GM21723 (cell line): ENCODE measurements at regions not wholly inside any gene's neighbourhood (a gene's known extent, or its start where the extent isn't known, plus 50 kb on each side); places are given as distances from the start of the nearest gene placed in this dataset.

Source experiments
- ATAC-seq: cut with Tn5 transposase; IDR thresholded peaks from one replicate; pipeline ENCODE4 v1.9.1; 2021; ENCODE audit warnings: mild to moderate bottlenecking, moderate library complexity; ENCODE audit not compliant: unreplicated experiment

DNA sequence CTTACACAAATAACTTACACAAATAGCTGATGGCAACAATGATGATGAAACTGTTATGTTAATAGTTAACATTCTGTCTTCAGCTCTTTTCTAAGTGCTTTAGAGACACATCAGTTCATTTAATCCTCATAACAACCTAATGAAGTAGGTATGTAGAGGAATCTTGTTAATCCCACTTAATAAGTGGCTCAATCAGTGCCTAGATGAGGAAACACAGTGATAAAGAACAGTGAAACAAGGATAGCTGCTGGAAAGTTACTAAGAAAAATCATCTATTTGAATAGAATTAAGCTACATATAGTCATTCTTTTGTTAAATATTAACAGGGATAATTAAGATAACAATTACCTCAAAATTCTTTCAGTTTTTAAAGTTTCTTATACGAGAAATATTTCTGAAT, 487.6 kb downstream of the ARL4A start:
- ATAC-seq: no peak

DNA sequence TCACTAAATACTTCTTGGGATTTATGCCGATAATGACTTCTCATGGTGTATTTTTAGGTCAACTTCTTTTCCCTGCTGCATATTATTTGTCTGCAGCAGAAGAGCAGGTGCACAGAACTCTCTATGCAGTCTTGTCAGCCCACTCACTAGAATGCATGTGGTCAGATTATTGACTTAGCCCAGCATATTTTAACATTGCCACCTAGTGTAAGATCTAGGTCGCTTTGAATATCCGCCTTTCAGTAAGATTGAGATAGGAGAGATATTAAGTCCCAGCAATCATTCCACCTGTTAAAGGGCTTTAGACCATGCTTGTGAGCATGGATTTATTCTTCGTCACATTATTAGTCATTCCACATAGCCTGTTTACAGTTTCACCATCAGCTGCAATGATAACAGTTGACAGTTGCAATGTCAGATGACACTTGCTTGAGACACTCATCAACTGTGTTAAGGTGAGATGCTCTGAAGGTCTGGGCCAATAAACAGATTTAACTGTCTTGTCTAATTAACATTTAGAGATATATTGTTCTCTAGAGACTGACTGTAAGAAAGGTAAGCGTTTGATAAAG, 491.7 kb downstream of the ARL4A start:
- no peak for ATAC-seq

- no peak for ATAC-seq
Measured at GRCh38 chr7:13179775-13180523, 492.5 kb downstream of the ARL4A start.

DNA sequence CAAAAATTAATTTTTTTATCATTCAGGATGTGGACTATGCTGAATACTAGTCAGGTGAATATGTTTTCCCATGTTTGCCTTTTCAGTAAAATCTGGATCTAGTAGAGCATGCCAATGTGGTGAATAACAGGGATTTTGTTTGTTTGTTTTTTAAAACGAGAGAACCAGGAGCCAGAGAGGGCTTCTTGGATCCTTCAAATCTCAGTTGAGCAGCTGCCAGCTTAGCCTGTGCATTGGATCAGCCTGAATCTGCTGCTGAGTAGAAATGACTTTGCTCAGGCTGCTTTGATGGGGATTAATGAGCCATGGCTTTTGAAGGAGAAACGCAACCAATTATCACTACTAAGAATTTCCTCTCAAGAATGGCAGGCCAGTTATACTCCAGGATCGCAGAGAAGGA, 493.8 kb downstream of the ARL4A start:
- ATAC-seq: no peak

GRCh38 chr7:13185139-13185538, 497.7 kb downstream of the ARL4A start:
- ATAC-seq: no peak

DNA sequence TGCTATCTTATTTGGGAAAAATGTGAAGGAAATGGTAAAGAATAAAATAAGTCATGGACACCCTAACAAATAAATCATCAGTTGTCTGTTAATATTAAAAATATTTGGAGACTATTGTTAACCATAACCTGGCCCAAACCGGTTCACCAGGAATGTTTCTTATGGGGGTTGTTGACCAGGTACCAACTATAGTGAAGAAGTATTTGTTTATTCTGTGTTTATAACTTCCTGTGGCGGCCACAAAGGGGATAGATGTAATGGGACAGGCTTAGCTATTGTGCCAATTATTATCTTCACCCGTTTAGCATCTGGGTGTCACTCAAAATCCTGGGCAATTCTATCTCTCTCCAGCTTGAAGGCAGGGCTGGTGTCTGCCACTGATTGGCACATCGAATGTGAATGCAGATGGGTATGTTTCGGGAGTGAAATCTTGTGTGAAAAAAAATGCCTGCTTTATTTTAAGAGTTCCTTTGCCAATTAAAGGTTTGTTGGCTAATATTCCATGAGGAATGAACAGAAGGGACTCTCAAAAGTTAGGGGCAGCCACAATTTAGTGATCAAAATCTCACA, 500.9 kb downstream of the ARL4A start:
- no peak for ATAC-seq

DNA sequence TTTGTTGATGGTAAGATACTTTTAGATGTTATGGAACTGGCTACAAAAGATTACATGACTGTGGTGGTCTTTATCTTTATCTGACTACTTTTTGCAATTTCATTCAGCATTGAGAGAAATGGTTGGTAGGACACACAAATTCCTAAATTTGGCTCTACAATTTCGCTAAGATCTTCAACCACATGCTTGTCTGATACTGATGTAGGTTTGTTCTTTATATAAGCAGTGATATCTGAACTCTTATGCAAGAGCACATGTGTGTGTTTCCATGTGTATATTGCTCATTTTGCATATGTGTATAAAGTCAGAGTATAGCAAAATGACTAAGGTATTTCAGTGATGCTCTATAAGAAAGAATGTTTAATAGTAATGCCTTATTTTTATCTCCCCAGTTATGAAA, 501.5 kb downstream of the ARL4A start:
- ATAC-seq: no peak

DNA sequence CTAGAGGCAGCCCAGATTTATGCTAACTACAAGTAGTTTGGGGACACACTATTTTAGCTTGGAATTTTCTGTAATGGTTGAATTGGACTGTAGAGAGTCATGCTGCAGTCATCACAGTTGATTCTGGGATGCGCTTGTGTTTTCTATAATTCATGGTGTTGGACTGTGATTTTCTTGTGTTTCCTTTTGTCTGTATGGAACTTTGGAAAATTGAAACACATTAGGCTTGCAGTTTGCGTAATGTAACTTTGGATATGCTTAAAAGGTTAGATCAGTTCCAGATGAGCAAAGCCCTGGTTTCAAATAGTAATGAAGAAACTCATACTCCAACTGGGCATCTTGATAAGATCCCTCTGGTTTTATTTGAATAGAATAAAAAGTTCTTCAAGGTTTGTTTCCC, 502.2 kb downstream of the ARL4A start:
- ATAC-seq: no peak

- ATAC-seq: no peak
Measured at GRCh38 chr7:13197501-13197900, 510.1 kb downstream of the ARL4A start.

DNA sequence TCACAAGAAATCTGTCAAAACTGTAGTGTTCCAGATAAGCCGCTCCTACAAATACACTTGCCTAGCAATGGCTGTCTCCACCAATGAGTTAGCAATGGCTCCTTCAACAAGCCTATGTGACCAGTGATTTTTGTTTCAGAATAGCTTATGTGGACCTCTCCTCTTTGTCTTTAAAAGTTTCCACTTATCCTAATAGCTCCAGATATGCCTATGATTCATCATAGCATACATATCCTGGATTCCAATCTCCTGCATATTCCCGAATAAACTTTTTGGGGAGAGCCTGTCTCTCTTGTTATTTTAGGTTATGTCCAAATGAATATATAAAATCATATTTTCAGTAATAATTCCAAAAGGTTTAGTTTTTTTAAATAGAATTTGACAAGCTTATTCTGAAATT, 510.6 kb downstream of the ARL4A start:
- ATAC-seq: no peak

DNA sequence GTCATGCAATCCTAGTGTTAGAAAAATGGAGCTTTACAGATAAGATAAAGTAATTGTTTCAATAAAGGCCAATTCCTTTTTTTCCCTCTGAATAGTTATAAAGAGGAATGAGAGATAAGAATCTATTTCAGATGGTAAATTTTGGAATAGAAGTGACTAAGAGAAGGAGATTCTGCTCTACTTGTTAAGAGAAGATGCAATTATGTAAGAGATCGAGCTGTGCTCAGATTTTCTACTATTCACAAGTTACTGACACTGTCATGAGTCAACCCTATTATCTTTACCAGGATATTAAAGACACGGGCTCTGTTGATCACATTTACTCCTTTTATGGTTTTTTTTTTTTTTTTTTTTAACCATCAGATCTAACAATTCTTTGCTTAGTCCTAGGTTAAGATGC, 511.3 kb downstream of the ARL4A start:
- no peak for ATAC-seq

GRCh38 chr7:13201628-13202027, 514.2 kb downstream of the ARL4A start:
- ATAC-seq: no peak

GRCh38 chr7:13217768-13218167, 530.3 kb downstream of the ARL4A start:
- ATAC-seq: no peak

DNA sequence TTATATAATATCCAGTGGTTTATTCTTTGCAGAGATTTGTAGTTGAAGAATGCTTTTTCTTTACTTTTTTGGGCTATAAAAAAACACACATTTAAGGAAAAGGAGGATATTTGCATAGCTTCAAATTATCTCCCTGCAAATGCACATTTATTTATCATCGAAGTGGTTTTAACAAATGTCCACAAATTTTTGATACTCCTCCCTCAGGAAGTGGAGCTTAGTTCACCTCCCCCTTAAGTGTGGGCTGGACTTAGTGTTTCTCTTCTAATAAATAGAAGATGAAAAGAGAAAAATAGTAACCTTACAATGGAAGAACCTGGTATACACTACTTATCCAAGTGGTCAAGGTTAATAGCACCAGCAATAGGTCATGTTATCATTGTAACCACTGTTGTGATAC, 537.6 kb downstream of the ARL4A start:
- ATAC-seq: no peak

GRCh38 chr7:13226385-13226784, 539.0 kb downstream of the ARL4A start:
- ATAC-seq: no peak

- ATAC-seq: no peak
Measured at GRCh38 chr7:13231216-13231615, 543.8 kb downstream of the ARL4A start.

- no peak for ATAC-seq
Measured at GRCh38 chr7:13235436-13235835, 548.0 kb downstream of the ARL4A start.

- no peak for ATAC-seq
Measured at GRCh38 chr7:13236026-13236425, 548.6 kb downstream of the ARL4A start.

- no peak for ATAC-seq
Measured at GRCh38 chr7:13240349-13240748, 552.9 kb downstream of the ARL4A start.

DNA sequence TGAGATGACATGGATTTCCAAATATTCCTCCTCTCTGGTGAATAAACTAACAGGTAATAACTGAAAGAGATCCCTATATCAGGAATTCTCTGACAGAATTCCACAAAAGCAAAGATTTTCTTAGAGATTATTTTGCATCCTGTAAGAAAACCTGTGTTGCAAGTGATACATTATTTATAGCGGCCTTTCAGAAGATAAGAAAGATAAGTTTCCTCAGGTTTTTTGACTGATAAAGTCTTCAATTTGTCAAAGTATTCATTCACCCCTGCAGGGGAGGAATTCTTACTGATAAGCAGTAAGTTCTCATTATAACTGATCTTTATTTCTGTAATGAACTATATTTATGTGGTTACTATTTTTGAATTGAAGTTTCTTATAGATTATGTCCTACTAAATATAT, 554.0 kb downstream of the ARL4A start:
- ATAC-seq: no peak

GRCh38 chr7:13257661-13258060, 570.2 kb downstream of the ARL4A start:
- ATAC-seq: no peak

DNA sequence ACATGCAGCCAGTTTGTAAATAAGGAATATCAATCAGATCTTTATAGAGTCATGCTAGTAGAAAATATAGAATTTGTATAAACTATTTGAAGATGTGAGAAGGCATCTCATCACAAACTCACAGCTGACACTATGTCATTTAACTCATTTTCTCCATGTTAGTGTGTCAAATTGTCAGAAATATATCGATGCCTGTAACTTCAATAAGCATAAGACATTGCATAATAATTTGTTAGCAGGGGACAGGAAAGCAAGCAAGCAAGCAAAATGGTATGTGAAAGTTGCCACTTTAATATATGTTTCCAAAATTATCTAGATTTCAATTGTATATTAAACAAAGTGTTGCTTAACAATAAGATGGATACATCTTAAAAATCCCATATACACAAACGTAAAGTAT, 571.0 kb downstream of the ARL4A start:
- no peak for ATAC-seq

DNA sequence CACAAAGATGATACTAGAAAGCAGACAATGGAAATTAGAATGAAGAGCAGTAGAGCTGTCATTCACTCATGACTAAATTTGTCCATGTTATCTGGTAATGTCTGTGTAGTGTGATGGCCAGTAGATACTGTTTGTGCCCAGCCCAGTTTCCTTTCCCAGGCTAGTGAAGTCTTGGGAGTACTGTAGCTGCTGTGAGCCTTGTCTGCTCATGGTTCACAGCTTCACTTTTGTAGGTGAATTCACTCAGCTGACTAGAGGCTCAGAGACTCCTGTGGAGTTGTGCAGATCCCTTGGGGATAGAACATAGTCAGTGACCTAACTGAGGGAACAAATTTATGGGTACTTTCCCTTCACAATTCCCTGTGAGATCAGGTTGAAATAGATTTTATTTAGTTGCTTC, 572.5 kb downstream of the ARL4A start:
- ATAC-seq: no peak
